H1 (cell line): ENCODE measurements at regions not wholly inside any gene's neighbourhood (a gene's known extent, or its start where the extent isn't known, plus 50 kb on each side); places are given as distances from the start of the nearest gene placed in this dataset.

Experiments
- CBX5 ChIP-seq: fragments of 300-800, 300-1000 bp; sonication (generic); IDR thresholded peaks from 2 replicates; pipeline ENCODE4 v1.7.1; 2016; ENCODE audit warnings: antibody characterized with exemption, low read length, low read depth
- JUN ChIP-seq: IDR thresholded peaks from 2 replicates; pipeline ENCODE4 v1.6.1; 2011; ENCODE audit warnings: low read depth, mild to moderate bottlenecking, improper control_type of control experiment, low read length
- TF ChIP-seq, protein P1 (sequence below): fragments of 300-600 bp; sonication (generic); IDR thresholded peaks from 2 replicates; pipeline ENCODE4 v1.7.1; 2012; ENCODE audit warnings: low read length, moderate library complexity, mild to moderate bottlenecking, inconsistent platforms; ENCODE audit not compliant: insufficient replicate concordance

DNA sequence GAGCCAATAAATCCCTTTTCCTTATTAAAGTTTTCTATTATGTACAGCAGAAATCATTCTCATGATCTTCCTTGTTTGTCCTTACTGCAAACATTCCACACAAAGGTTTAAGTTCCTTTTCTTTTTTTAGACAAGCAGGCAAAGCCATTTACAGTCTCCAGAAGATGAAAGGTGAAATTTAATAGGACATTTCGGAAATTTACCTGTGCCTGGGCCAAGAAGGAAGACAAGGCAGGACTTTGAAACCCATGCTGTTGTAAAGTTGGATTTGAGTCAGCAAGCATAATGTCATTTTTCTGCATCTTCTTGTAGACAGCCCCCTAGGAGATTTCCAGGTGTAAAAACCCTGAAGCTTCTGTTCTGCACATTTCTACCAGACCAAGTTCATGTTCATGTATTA, 188.1 kb downstream of the PAPSS1 start (continued):
- TF ChIP-seq JUN = no peak
- TF ChIP-seq, protein P1, sequence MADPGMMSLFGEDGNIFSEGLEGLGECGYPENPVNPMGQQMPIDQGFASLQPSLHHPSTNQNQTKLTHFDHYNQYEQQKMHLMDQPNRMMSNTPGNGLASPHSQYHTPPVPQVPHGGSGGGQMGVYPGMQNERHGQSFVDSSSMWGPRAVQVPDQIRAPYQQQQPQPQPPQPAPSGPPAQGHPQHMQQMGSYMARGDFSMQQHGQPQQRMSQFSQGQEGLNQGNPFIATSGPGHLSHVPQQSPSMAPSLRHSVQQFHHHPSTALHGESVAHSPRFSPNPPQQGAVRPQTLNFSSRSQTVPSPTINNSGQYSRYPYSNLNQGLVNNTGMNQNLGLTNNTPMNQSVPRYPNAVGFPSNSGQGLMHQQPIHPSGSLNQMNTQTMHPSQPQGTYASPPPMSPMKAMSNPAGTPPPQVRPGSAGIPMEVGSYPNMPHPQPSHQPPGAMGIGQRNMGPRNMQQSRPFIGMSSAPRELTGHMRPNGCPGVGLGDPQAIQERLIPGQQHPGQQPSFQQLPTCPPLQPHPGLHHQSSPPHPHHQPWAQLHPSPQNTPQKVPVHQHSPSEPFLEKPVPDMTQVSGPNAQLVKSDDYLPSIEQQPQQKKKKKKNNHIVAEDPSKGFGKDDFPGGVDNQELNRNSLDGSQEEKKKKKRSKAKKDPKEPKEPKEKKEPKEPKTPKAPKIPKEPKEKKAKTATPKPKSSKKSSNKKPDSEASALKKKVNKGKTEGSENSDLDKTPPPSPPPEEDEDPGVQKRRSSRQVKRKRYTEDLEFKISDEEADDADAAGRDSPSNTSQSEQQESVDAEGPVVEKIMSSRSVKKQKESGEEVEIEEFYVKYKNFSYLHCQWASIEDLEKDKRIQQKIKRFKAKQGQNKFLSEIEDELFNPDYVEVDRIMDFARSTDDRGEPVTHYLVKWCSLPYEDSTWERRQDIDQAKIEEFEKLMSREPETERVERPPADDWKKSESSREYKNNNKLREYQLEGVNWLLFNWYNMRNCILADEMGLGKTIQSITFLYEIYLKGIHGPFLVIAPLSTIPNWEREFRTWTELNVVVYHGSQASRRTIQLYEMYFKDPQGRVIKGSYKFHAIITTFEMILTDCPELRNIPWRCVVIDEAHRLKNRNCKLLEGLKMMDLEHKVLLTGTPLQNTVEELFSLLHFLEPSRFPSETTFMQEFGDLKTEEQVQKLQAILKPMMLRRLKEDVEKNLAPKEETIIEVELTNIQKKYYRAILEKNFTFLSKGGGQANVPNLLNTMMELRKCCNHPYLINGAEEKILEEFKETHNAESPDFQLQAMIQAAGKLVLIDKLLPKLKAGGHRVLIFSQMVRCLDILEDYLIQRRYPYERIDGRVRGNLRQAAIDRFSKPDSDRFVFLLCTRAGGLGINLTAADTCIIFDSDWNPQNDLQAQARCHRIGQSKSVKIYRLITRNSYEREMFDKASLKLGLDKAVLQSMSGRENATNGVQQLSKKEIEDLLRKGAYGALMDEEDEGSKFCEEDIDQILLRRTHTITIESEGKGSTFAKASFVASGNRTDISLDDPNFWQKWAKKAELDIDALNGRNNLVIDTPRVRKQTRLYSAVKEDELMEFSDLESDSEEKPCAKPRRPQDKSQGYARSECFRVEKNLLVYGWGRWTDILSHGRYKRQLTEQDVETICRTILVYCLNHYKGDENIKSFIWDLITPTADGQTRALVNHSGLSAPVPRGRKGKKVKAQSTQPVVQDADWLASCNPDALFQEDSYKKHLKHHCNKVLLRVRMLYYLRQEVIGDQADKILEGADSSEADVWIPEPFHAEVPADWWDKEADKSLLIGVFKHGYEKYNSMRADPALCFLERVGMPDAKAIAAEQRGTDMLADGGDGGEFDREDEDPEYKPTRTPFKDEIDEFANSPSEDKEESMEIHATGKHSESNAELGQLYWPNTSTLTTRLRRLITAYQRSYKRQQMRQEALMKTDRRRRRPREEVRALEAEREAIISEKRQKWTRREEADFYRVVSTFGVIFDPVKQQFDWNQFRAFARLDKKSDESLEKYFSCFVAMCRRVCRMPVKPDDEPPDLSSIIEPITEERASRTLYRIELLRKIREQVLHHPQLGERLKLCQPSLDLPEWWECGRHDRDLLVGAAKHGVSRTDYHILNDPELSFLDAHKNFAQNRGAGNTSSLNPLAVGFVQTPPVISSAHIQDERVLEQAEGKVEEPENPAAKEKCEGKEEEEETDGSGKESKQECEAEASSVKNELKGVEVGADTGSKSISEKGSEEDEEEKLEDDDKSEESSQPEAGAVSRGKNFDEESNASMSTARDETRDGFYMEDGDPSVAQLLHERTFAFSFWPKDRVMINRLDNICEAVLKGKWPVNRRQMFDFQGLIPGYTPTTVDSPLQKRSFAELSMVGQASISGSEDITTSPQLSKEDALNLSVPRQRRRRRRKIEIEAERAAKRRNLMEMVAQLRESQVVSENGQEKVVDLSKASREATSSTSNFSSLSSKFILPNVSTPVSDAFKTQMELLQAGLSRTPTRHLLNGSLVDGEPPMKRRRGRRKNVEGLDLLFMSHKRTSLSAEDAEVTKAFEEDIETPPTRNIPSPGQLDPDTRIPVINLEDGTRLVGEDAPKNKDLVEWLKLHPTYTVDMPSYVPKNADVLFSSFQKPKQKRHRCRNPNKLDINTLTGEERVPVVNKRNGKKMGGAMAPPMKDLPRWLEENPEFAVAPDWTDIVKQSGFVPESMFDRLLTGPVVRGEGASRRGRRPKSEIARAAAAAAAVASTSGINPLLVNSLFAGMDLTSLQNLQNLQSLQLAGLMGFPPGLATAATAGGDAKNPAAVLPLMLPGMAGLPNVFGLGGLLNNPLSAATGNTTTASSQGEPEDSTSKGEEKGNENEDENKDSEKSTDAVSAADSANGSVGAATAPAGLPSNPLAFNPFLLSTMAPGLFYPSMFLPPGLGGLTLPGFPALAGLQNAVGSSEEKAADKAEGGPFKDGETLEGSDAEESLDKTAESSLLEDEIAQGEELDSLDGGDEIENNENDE = no peak
- no peak for TF ChIP-seq CBX5
